GM19455 (cell line): ENCODE measurements at regions not wholly inside any gene's neighbourhood (a gene's known extent, or its start where the extent isn't known, plus 50 kb on each side); places are given as distances from the start of the nearest gene placed in this dataset.
"Not testable (repeated sequence)": the region's sequence is repeated elsewhere in the genome, so short reads cannot be mapped to it uniquely, and the experiment has no call there.

Source experiments
- ATAC-seq: cut with Tn5 transposase; IDR thresholded peaks from one replicate; pipeline ENCODE4 v1.9.1; 2021; ENCODE audit not compliant: unreplicated experiment

DNA sequence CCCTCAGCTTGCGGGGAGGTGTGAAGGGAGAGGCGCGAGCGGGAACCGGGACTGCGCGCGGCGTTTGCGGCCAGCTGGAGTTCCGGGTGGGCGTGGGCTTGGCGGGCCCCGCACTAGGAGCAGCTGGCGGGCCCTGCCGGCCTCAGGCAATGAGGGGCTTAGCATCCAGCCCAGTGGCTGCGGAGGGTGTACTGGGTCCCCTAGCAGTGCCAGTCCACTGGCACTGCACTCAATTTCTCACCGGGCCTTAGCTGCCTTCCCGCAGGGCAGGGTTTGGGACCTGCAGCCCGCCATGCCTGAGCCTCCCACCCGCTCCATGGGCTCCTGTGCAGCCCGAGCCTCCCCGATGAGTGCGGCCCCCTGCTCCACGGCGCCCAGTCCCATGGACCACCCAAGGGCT is 163.5 kb upstream of the PTCH1 start:
- not testable (repeated sequence) for ATAC-seq

DNA sequence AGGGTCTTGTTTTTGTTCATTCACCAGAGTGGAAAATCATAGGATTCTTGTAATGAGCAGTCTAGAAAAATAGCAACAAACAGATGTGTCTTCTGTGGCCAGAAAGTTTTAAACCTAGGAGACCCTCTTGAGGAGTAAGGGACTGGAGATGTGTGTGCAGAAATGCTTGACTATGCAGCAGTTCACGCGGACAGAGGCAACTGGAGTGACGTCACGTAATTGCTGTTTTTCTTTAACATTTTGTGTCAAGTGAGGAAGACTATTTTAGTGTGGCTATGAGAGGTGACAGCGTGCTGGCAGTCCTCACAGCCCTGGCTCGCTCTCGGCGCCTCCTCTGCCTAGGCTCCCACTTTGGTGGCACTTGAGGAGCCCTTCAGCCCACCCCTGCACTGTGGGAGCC is 163.1 kb upstream of the PTCH1 start:
- ATAC-seq: no peak

GRCh38 chr9:95678759-95679158 is 162.0 kb upstream of the PTCH1 start:
- ATAC-seq: no peak

DNA sequence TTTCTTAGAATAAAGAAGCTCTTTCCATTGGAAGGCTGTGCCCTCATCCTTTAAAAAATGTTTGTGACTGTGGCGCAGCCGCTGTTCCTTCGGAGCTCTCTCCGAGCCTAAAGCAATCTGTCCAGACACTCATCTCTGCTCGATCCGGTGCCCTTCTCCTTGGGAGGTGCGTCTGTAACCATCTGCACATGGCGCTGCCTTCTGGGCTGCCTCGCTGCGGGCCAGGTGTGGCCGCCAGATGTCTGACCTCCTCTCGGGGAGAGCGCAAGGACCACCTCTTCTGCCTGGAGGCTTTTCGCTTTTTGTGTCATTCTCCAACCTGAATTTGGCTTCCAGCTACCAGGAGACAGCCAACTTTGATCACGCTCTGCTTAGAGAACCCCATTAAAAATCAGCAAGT is 153.4 kb upstream of the PTCH1 start:
- no peak for ATAC-seq

GRCh38 chr9:95669253-95669652 is 152.5 kb upstream of the PTCH1 start:
- no peak for ATAC-seq

DNA sequence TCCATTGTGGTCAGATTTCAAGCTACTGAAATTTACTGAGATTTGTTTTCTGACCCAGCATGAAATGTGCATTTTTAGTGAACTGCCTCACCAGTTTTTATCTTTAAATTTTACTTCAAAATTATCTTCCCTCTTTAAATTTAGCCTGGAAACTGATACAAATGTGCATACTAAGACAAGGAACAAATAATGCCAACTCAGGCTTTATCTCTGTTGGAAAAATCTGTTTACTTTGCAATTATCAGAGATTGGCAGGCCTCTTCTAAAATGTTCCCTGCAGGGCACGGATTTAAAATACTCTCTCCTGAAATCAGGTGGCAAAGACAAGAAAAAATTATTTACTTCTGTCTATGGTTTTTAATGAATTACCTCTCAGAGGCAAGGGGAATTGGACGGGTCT is 151.0 kb upstream of the PTCH1 start:
- ATAC-seq: no peak

GRCh38 chr9:95666785-95667155 is 150.0 kb upstream of the PTCH1 start:
- ATAC-seq: no peak

GRCh38 chr9:95666096-95666784 is 149.5 kb upstream of the PTCH1 start:
- ATAC-seq: no peak

DNA sequence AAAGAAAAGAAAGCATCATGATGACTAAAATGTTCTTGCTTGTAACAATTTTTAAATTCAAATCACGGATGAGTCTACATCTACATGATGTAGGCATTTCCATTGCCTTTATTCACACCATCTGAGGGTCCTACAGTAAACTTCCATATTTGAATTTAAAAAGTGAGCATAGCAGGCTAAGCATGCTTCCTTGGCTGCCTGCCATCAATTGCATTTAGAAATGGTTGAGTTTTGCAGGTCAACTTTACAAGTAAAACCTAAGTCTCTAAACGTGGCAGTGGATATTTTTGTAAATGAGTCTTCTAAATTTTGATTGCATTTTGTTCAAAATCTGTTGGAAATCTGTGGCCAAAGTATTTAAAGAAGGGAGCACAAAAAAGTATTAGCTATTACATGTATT is 136.5 kb upstream of the PTCH1 start:
- ATAC-seq: no peak

GRCh38 chr9:95650720-95651119 is 133.9 kb upstream of the PTCH1 start:
- no peak for ATAC-seq

GRCh38 chr9:95649801-95650213 is 133.0 kb upstream of the PTCH1 start:
- ATAC-seq: no peak

DNA sequence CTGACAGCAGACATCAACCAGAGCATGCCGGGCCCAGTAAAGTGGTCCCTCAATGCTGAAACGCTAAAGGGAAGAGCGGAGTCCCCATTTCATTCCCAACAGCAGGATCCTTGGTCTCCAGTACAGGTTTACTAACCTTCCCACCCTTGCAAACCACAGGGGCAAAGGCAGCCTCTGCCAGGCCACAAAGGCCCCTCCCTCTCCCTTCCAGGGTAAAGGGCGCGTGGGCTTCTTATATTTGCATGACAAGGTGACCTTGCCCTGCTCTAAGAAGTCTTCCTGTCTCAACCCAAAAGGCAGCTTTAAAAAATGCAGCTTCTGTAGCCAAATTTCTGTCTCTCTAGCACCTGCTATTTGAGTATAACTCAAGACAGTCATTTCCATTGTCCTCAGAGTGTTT is 131.5 kb upstream of the PTCH1 start:
- ATAC-seq: no peak

DNA sequence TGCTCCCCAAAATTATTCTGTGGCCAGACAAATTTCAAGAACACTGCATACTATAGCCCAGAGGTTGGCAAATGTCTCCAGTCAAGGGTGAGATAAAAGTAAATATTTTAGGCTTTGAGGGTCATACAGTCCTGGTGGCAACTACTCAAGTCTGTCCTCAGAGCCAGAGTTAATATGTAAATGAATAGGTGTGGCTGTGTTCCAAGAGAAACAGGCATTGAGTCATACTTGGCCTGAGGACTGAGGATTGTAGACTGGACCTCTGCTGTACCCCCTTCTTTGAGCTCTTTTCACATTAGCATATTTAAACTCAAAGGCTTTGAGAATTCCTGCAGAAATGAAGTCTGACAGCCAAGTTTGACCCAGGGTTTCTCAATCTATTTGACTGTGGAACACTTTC is 129.2 kb upstream of the PTCH1 start:
- ATAC-seq: no peak

GRCh38 chr9:95645579-95645978 is 128.8 kb upstream of the PTCH1 start:
- ATAC-seq: no peak

- no peak for ATAC-seq
Measured at GRCh38 chr9:95644377-95644776, 127.6 kb upstream of the PTCH1 start.

DNA sequence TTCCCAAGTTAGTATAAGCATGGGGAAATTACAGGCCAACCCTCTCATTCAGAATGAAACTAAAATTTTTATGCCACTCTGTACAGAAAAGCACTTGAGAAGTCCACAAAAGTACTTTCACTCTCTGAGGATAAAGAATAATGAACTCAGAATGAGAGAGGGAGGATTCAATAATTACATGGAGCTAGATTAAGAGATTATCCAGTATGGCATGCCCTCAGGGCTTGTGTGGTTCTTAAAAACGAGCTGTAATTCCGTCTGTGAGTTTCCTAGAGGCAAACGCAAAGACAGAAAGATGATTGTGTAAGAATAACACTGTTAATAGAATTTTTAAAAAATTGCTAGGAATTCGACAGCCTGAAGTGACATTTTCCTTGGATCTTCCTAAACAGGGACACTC is 126.8 kb upstream of the PTCH1 start:
- no peak for ATAC-seq

- no peak for ATAC-seq
Measured at GRCh38 chr9:95642189-95642588, 125.4 kb upstream of the PTCH1 start.

DNA sequence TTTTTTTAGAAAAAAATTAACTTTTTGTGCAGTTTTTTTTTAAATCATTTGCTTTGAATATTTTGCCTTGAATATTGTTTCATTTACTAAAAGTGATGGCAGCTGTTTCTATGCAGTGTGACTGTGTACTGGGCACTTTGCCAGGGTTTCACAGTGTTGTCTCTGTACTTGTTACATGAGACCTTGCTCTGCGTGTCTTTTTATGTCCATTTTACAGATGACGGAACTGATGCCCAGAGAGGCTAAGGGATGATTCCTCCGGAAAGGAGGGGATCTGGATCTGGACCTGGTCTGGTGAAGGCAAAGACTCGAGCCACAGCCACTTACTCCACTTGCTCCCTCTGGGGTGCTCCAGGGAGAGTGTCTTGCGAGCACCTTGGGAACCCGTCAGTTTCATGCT is 124.8 kb upstream of the PTCH1 start:
- no peak for ATAC-seq

DNA sequence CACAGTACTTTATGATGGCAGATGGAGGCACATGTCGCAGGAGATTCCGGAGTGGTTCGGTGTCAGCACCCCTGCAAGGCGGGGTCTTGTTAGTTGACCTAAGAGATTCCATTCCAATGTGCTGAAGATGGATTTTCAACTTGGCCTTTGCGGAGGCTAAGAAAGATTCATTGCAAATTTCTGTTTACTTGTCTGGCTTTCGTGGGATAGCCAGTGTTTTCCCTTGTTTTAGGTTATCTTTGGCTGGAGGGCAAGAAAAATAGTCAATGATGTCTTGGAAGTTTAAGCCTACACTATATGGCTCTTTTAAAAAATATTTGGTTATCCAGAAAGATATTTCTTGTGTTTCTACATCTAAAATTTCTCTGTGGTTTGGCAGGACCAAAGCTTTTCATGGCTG is 123.6 kb upstream of the PTCH1 start:
- ATAC-seq: no peak

- ATAC-seq: no peak
Measured at GRCh38 chr9:95635986-95636671, 119.4 kb upstream of the PTCH1 start.

GRCh38 chr9:95634536-95634935 is 117.8 kb upstream of the PTCH1 start:
- no peak for ATAC-seq

DNA sequence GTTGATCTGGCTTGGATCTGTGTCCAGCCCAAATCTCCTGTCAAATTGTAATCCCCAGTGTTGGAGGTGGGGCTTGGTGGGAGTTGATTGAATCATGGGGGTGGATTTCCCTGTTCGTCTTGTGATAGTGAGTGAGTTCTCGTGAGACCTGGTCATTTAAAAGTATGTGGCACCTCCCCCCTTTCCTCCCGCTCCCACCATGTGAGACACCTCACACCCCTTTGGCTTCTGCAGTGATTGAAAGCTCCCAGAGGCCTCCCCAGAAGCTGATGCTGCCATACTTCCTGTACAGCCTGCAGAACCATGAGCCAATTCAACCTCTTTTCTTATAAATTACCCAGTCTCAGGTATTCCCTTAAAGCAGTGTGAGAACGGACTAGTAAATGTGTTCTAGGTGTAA is 117.3 kb upstream of the PTCH1 start:
- ATAC-seq: no peak

DNA sequence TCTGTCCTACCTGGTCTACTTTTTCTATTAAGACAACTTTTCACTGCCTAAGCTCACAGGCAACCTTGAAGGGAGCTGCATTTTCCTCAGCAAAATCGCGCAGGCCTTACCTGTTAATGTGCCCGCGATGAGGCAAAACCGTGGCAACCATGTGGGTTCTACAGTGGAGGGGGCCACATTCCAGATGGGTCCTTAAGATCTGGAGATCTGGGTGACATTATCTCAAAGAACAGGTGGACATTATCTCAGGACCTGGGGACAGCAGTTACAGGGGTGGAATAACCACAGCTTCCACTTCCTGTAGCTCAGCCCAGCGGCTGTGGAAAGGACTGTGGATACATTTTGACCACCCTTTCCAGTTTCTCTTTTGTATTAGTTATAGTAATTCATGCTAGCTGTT is 112.8 kb upstream of the PTCH1 start:
- no peak for ATAC-seq
